Left renal cortex interstitium (tissue), 4 donors: ENCODE measurements at regions not wholly inside any gene's neighbourhood (a gene's known extent, or its start where the extent isn't known, plus 50 kb on each side); places are given as distances from the start of the nearest gene placed in this dataset.
"Not testable (repeated sequence)": the region's sequence is repeated elsewhere in the genome, so short reads cannot be mapped to it uniquely, and the experiment has no call there.

Source experiments
- DNase-seq, 4 donors: peaks; one replicate each; pipeline ENCODE4 v3.0.0-alpha.2; 2013; ENCODE audit warnings: low read depth in 4 of 4, low spot score in 2 of 4, missing footprints in 1 of 4

DNA sequence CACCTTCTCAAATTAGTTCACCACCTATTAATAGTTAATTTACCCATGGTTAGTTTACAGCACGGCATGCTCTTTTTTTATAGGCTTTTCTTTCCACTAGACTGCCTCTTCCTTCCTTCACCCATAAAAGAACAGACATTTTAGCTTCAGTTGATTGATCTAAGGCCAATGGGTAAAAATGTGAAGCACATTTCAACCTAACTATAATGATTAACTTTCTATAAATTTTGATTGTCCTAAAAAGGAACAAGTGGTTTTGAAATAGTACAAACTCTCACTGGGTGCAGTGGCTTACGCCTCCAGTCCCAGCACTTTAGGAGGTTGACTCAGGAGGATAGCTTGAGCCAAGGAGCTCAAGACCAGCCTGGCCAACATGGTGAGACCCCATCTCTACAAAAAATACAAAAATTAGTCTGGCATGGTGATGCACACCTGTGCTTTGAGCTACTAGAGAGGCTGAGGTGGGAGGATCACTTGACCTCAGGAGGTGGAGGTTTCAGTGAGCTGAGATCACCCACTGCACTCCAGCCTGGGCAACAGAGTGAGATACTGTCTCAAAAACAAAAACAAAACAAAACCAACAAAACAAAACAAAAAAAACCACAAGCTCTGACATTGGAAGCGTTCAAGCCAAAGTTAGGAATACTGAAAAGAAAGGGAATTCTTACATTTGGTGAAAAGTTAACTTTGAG lies 89.9 kb upstream of the FAT1 start:
- no peak for DNase-seq

DNA sequence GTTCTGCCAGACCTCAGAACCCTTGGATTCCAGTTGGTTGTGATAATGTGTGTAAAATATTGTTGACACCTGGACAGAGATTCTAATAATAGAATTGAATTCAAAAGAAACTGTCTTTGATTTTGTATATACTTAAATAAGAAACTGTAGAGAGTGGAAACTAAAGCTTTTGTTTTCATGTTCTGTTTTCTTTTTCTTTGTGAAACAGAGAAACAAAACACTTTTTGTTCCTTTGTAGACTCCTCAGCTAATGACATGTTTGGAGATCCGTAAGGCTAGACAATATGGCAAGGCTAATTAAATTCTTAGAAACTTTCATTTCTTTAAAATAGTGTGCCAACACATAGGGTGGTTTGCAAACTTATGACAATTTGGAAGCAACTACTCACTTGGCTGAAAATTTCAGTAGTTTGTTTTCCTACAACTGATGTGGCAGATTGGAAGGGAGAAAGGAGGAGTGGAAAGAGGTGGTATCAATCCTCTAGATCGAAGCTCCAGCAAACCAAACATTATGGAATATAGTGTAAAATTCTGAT lies 90.9 kb upstream of the FAT1 start:
- no peak for DNase-seq

DNA sequence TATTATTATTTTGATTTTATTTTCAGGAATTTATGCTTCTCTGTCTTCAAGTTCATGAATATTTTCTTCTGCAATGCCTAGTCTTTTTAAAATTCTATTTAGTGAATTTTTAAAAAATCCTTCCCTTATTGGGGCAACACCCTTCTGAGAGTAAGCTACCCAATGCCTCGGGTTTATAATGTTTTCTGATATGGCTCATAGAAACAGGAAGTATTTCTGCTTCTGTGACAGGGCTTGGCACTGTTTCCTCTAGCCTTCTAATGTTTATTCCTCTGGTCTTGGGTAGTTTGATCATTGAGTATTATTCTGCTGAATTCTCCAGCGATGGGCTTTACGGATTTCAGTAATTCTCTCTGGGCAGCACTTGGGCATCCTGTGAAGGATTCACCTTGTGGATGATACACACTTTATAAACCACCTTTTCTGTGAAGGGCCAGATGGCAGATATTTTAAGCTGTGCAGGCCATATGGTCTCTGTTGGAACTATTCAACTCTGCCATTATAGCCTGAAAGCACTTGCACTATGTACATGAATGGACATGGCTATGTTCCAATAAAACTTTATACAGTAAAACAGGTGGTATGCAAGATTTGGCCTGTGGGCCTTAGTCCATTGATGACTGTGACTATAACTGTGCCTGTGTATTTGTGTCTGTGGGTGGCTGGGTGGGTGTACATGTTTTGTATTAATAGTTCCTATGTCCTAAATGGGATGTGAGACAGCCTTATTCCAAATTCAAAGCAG lies 95.9 kb upstream of the FAT1 start:
- DNase-seq, result no peak

DNA sequence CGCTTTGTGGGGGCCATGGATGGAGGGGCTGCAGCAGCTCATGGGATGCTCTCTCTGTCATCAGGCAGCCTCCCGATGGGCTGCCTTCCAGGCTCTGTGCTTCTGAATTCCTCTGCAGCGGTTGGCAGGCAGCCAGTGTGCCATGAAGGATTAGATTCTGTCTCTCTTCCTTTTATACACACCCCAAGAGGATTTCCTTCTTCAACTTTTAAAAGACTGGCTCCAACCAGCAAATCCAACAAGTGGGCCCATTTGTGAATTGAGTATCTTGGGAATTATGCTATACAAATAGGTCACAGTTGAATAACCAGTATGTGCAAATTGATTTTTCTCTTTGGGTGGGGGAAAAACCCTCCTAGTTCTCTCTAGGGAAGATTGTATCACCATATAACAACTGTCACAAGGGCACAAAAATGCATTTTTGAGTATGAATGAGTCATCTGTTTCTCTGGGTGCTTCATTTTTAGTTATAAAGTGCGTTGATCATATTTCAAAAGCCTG lies 96.8 kb upstream of the FAT1 start:
- DNase-seq, result no peak

DNA sequence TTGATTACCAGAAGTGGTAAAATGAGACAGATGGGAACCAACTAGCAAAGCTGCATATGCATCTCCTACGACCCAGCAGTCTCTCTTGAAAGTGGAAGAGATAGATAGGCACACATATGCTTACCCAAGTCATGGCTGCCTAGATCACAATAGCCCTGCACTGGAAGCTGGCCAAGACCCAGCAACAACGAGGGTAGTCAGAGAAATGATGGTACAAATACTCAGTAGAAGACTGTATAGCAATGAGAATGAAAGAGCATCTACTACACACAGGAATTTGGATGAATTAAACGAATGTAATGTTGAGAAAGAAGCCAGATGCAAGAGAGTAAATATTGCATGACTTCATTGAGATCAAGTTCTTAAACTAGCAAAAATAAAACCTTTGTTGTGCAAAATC lies 100.3 kb upstream of the FAT1 start:
- no peak for DNase-seq

DNA sequence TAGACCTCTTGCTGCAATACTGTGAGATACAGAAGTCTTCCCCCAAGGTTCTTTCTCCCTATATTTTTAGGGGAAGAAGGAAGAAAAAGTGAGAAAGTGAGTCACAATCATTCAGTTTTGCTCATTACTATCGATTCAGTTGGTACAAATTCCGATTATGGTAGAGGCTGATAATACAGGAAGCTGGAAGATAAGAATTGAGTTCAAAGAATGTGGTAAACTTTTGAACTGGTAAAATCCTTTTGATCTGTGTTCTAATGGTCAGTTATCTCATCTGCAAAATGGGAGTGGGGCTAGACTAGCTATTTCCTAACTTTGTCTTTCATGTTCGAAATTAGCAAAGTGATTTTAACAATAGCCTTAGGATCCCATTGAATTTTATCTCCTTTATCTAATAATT lies 101.4 kb upstream of the FAT1 start:
- DNase-seq, result no peak

DNA sequence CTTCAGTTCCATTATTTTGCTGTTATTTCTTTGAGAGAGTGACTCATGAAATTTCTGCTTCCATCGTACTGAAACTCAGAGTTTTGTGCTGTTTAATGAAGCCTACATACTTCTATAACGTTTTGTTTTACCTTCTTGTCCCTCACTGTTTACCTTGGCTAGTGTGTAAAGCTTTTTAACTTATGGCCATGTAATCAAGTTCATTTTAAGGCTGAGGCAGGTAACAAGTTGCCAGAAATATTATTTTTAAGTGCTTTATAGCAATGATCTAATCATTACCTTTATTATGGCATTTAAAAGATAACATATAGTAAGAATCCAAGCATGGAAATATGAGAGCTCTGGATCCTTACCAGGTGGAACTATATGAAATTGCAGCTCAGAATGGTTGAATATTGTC lies 102.3 kb upstream of the FAT1 start:
- no peak for DNase-seq

DNA sequence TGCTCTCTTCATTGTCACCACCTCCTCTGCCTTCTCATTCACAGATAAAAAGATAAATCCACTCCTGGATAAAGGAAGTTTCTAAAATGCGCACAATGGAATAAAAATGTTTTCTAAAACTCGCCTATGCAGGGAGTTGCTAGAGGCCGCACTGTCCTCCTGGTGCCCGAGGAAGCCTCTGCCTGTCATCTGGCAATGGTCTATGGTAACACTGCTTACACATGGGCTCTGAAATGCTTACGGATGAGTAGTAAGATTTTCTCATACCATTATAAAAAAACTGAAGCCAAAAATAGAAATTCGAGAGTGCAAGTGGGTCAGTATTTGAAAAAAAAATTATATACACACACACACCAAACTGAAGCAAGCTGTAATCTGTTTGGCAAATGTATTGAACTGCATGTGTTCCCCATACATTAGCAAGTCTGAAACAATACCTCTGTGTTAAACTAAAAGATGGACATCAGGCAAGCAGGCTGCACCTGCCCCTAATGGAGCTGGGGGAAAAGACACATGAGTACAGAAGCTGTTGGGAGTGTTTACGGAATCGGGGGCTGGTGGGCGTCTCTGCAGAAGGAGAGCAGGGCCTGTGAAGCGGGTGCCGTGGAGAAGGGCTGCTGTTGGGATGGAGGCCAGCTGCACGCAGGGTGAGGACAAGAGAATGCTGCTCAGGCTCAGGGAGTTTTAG lies 103.3 kb upstream of the FAT1 start:
- no peak for DNase-seq

DNA sequence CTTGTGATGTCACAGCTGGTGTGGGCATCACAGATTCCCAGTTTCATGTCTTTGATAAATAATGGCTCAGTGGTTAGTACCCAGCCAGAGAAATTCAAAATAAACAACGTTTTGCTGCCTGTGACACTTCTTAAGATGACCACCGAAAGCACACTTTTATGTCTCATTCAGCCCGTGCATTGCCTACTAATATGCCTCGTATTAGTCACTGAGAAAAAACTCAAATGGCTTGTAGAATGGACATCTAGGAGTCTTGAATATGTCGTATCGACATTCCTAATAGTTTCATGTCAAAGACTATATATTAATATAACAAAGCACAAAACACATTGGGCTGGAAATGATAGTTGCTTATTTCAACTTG lies 103.9 kb upstream of the FAT1 start:
- no peak for DNase-seq

DNA sequence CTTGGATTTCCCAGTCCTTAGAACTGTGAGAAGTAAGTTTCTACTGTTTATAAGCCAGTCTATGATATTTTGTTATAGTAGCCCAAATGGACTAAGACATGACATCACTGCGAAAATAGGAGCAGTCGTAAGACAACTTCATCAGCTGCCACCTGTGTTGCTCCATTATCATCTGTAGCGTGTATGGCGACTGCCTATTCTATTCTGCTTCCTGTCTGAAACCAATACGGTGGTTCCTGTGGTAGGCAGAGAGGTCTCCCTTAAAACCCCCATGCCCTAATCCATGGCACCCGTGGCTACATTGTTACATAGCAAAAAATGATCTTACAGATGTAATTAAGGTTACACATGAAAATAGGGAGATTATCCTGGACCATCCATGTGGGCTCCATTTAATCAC lies 105.4 kb upstream of the FAT1 start:
- no peak for DNase-seq

DNA sequence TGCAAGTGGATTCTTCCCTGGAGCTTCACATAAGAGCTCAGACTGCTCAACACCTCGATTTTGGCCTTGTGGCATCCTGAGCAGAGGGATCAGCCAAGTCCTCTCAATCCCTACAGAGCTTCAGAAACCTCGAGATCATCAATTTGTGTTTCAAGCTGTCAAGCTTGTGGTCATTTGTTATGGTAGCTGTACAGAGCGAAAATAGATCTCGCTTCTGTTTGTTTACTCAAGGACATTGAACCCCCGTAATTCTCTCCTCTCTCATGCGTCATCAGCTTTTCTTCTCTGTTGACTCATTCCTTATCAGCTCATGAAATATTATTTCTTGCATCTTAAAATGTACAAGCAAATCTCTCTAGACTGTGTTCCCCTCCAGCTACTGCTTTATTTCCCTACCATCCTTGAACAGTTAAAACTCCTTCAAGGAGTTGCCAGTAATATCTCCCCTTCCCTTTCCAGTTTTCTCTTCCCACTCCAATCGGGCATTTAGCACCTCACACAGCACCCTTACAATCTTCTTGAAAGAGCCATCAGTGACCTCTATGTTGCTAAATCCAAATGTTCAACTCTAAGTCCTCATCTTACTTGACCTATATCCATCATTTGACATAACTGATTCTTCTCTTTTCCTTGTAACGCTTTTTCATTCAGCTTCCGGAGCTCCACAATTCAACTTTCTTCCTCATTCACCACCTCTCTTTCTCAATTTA lies 106.2 kb upstream of the FAT1 start:
- no peak for DNase-seq

DNA sequence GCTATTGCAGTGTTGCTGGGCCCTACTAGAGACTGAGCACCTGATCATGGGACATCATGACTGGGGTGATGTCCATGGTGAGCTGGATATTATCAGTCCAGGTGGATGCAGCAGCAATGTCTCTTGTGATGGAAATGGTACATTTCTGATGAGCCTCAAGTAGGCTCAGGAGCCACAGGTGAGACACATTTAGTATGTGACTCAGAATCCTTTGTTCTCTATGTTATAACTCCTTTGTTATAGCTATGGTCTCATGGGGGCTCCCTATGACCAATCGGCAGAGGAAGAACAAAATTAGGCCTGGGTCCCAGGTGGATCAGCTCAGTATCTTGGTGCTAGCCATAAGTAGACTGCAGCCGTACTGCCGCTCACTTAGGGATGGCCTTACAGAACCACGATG lies 107.9 kb upstream of the FAT1 start:
- no peak for DNase-seq

DNA sequence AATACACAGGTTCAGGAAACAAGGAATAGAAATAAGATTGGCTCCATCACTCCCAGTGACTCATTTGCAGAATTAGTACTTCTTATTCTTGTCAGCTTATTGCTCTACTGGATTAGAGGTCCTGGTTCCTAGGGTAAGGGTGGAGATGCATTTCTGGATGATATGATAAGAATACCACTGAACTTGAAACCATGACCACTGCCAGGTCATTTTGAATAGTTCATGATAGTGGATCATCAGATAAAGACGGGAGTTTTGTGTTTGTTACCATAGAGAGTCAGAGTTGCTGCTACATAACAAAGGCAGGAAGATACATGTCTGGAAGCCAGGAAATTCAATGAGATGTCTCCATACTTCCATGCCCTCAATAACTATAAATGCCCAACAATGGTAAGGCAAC lies 109.2 kb upstream of the FAT1 start:
- DNase-seq, result no peak

DNA sequence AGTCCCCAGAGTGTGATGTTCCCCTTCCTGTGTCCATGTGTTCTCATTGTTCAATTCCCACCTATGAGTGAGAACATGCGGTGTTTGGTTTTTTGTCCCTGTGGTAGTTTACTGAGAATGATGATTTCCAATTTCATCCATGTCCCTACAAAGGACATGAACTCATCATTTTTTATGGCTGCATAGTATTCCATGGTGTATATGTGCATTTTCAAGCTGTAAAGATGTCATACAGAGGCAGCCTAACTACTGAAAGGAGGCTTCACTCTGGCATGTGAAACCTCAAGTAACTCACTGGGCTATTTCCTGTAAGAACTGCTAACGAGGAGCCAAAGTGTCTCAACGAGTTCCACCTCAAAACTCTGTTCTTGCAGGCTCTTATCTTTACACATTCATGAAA lies 113.8 kb upstream of the FAT1 start:
- not testable (repeated sequence) for DNase-seq

DNA sequence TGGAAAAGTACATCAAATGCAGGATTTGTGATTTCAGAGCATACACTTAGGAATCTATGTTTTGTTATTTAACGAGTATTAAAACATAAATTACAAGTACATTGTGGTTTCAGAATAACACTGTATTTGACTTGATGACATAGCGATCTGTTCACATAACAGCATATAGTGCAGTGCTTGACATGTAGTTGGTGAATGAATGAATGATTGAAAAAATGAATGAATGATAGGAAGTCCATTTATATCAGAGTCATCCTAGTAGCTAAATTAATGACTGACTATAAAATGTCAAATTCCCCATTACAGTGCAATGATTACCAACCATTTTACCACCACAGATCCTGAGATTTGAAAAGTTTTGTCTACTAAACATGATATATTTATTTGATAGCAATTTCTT lies 114.6 kb upstream of the FAT1 start:
- no peak for DNase-seq

DNA sequence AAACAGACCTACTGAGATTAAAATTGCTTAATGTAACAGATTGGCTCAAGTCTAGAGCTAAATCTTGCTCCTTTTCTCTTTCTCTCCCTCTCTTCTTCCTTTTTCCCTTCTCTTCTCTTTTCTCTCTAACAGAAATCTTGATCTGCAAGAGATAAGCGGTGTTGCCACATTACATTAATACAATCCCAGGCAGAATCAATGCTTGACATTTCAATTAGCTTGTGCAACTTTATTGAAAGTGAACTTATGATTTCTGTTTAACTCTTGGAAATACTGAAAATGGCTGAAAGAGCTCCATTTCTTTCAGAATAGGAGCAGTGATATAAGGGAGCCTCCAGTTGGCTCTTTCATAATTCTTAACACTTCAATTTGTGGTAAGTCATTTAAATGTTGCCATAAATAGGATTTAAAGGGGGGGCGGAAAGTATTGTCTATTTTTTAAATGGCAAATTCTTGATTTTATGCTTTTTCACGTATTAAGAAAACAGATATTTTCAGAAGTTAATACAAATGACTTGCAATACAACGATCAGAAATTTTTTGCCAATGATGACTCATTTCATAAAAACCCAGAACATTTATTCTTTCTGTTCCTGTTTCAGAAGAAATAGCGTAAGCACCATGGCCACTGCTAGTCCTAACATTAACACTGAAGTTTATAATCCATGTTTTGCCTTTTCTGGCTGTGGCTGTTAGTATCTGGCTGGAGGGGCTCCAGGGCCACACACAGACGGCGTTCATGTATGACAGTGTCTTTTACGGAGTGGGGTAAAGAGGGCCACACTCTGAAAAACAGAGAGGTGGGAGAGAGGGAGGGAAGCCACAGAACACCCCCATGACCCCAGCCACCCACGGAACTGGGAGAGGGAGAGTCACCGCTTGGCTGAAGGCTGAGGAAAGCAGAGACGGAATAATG lies 115.7 kb upstream of the FAT1 start:
- no peak for DNase-seq

DNA sequence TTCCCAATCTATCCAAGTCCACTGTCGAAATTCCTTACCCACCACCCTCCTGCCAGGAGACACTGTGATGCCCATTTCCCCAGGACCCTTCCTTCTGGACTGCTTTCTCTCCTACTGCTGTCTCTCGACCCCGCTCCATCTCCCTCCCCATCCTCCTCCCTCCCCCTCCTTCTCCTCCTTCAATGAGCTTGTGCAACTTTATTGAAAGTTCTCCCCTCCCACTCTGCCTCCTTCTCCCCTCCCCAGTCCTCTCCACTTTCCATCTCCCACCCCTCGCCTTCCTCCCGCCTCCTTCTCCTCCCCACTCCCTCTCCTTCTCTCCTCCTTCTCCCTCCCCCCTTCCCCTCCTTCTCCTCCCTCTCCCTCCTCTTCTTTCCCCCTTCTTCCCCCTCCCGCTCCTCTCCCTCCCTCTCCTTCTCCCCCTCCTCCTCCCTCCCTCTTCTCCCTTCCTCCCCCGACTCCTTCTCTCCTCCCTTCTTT lies 116.6 kb upstream of the FAT1 start:
- no peak for DNase-seq

DNA sequence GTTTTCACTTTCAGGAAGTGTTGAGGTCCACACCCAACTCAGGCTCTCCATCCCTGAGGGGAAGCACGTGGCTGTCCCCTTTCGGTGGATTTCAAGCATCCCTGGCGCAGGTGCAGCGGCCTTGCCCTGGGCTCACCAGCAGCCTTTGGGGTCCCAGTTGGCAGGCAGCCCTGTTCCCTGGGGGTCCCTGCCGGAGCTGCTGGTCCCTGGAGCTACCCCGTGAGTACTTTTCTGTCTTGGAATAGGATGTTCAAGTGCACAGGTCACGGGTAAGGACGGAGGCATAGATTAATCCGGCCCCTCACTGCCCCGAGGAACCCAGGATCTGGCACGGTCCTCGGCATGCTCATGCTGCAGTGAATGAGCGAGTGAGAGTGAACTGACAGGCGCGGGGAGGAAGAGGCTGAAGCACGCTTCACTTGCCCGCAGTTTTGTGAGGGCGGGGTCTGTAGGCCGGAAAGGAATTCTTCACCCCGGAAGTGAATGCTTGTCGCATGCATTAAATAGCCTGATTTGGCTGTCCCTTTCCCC lies 117.2 kb upstream of the FAT1 start:
- no peak for DNase-seq

DNA sequence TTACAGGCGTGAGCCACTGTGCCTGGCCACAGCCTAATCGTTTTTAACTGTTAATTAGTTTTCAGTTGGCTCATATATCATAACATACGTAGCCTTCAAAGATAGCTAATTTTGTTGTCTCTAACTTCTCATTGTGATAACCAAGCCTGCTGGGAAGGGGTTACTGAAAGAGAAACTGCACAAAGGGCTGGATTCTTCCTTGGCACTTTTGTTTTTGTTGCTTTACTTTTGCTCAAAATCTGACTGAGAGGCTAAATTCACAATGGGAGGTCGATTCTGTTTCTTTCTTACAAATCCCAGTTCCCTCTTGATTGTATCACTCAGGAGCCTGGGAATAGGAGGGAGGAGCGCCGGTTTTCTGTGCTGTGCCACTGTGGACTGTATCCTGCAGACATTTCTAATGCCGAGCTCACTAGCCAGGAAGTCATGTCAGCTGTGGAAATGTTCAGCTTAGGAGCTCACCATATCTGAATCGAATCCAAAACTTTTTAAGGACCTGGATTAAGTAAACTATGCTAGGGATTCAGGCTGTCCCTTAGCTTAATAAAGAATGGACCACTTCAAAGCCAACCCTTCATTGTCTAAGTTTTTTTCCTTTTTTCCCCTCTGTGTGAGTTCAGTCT lies 120.5 kb upstream of the FAT1 start:
- DNase-seq, result no peak
